ENCODE measurements at regions not wholly inside any gene's neighbourhood (a gene's known extent, or its start where the extent isn't known, plus 50 kb on each side); places are given as distances from the start of the nearest gene placed in this dataset.

DNA sequence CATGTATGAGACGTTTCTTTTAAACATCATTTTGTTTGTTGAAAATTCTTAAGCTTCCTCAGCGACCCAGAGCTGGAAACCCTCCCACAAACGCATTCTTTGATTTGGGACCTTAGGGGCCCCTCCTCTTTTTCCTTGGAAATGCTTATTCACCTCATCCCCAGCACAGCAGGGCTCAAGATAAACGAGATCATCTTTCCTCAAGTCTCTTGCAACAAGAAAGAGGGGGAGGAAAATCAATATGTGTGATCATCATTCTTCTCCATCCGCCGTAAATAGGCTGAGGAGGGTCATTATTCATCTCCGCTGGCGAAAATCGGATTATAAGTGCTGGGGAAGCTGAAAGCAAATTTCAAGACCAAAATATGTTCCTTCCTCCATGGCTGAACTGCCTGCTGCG is 1415.2 kb downstream of the AACS start:
- Mint-ChIP-seq H3K4me1 (ENCODE audit: low read depth) (no peaks in the 10 kb centered on the region), H3K9me3 (ENCODE audit: low read depth) (peaks cover 5% of the 10 kb centered on the region), H3K4me3 (no peak overlapping the region), H3K27me3 (no peaks in the 10 kb centered on the region), H3K36me3 (no peaks in the 10 kb centered on the region), H3K27ac (no peak overlapping the region)

DNA sequence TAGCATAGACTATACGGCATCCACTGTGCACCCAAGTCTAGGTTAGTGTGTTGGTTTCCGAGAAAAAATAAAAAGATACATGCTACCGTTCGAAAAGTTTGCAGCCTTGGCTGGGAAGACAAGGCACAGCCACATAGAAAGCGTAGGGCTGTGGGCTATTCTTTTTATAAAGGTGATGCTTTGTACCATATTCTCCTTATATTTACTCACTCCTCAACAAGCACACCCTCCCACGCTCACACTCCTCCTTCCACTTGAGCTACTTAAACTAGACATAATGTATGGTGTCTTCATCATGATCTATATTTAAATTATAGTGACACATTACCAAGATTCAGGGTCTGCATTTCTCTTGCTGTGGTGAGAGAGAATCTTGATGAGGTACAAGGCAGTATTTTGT is 1416.5 kb downstream of the AACS start:
- Mint-ChIP-seq H3K9me3 (ENCODE audit: low read depth) (peaks cover 4% of the 10 kb centered on the region), H3K4me1 (ENCODE audit: low read depth) (no peaks in the 10 kb centered on the region), H3K36me3 (no peaks in the 10 kb centered on the region), H3K27ac (no peak overlapping the region), H3K27me3 (no peaks in the 10 kb centered on the region), H3K4me3 (no peak overlapping the region)

- Mint-ChIP-seq H3K4me3 (no peak overlapping the region), H3K4me1 (ENCODE audit: low read depth) (no peaks in the 10 kb centered on the region), H3K27ac (no peak overlapping the region), H3K36me3 (no peaks in the 10 kb centered on the region), H3K9me3 (ENCODE audit: low read depth) (no peaks in the 10 kb centered on the region), H3K27me3 (no peaks in the 10 kb centered on the region)
Measured at GRCh38 chr12:126482238-126482889, 1417.1 kb downstream of the AACS start.

DNA sequence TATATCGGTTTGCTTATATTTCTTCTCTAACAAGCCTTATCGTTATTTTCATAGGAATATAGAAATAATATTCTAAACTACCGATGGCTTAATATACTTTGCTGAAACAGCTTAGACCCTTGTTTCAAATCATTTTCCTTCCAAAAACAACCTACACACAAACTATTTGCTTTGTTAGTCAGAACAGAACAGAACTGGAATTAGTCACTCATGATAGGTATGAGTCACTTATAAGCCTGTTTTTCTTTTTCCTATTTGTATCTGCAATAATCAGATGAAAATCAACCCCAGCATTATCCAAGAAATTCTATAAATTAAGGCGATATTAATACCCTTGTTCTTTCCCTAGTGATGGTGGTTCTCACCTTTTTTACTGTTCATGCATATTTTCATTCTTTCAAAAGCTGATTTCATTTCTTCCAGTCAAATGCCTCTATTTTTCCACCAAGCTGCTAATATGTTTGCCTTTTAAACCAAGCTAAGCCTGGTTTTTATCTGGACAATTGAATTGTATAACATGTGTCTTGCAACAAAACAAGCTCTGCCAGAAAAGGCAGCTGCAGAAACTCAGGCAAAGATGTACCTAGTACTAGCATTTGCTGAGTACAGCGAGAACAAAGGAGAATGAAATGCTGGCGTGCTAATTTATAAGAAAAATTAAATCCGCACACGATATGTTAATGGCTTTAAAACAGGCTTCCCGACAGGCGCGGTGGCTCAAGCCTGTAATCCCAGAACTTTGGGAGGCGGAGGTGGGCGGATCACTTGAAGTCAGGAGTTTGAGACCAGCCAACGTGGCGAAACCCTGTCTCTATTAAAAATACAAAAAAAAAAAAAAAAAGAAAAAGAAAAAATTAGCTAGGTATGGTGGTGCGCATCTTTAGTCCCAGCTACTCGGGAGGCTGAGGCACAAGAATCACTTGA is 1418.2 kb downstream of the AACS start:
- no peak overlapping the region for H3K4me3 Mint-ChIP-seq
- H3K4me1 Mint-ChIP-seq (ENCODE audit: low read depth): no peaks in the 10 kb centered on the region
- no peaks in the 10 kb centered on the region for H3K36me3 Mint-ChIP-seq
- no peak overlapping the region for H3K27ac Mint-ChIP-seq
- no peaks in the 10 kb centered on the region for H3K9me3 Mint-ChIP-seq (ENCODE audit: low read depth)
- H3K27me3 Mint-ChIP-seq: no peaks in the 10 kb centered on the region

DNA sequence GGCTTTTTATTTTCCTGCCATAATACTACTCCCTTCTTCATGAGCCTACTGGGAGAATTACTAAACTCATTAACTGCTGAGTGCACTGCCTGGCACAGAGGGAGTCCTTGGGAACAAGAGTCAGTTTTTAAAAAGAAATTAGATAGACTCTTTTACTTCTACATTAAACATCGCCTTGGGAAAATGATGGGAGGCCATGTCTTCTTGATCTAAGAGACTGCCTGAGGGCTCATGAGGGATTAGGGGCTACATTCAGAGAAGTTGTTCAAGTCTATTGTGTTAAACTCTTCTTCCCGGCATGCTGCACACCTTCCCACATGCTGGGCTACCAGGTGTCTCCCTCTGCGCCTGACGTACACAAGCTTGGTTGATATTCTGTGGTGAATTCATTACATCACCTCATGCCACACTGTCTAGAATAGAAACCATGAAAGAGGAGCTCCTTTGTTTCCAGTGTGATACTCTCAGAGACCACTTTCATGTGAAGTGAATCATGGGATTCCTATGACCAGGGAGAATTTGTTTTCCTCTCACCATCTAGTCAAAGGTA is 1422.3 kb downstream of the AACS start:
- Mint-ChIP-seq H3K36me3 (no peaks in the 10 kb centered on the region), H3K27ac (no peak overlapping the region), H3K4me1 (ENCODE audit: low read depth) (no peaks in the 10 kb centered on the region), H3K4me3 (no peak overlapping the region), H3K9me3 (ENCODE audit: low read depth) (peaks cover 8% of the 10 kb centered on the region), H3K27me3 (no peaks in the 10 kb centered on the region)

DNA sequence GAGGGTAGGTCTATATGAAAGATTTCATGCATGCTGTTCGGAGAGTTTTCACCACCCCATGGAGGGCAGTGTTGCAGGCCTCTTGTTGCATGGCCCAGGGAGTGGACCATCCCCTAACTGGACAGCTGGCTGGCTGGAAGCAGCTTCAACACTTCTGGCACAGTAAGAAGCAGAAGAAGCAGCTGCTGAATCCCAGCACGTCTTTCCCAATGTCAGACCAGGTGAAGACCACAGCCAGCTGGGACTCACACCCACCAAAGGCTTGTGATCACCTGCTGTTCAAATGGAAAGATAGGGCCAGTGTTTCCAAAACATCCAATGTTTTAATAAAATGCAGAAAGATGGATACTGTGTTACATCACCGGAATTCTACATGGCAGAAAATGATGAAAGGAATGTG is 1423.6 kb downstream of the AACS start:
- Mint-ChIP-seq H3K9me3 (ENCODE audit: low read depth) (peaks cover 8% of the 10 kb centered on the region), H3K27me3 (no peaks in the 10 kb centered on the region), H3K36me3 (no peaks in the 10 kb centered on the region), H3K4me3 (no peak overlapping the region), H3K4me1 (ENCODE audit: low read depth) (no peaks in the 10 kb centered on the region), H3K27ac (no peak overlapping the region)

- Mint-ChIP-seq H3K36me3 (no peaks in the 10 kb centered on the region), H3K27me3 (no peaks in the 10 kb centered on the region), H3K4me1 (ENCODE audit: low read depth) (no peaks in the 10 kb centered on the region), H3K9me3 (ENCODE audit: low read depth) (peaks cover 8% of the 10 kb centered on the region), H3K4me3 (no peak overlapping the region), H3K27ac (no peak overlapping the region)
Measured at GRCh38 chr12:126492181-126492580, 1426.9 kb downstream of the AACS start.

DNA sequence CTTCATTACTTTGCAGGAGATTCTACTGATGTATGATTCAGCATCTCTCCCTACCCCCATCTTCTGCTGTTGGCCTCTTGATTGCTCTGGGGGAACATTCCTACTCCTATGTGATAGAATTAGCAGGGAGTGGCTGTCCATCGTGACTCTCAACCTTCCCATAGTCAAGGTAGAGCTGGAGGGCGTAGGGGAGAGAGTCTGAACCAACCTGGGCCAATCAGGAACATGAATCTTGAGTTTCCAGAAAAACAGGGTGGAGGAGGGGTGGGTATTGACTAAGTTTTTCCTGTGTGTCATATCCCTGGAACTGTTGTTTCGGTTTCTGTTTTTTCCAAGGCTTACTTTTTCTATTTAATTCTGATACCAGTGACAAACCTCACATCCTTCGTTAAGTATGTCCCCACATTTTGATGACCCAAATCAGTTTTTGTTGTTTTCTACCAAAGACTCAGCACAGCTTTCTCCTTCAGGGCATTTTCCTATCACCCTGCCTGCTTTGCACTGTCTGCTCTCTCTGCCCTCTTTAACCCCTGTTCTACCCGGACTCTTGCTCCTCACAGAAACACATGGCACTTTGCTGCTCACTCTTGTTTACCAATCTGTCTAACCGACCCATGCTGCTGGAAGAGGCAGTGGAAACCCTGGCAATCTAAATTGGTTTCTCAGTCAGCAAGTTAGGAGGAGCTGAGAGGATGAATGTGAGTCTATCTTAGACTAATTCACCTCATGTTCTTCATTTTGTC is 1428.3 kb downstream of the AACS start:
- H3K4me1 Mint-ChIP-seq (ENCODE audit: low read depth): no peaks in the 10 kb centered on the region
- H3K27me3 Mint-ChIP-seq: no peaks in the 10 kb centered on the region
- H3K9me3 Mint-ChIP-seq (ENCODE audit: low read depth): peaks cover 8% of the 10 kb centered on the region
- no peak overlapping the region for H3K27ac Mint-ChIP-seq
- H3K4me3 Mint-ChIP-seq: no peak overlapping the region
- H3K36me3 Mint-ChIP-seq: no peaks in the 10 kb centered on the region

- Mint-ChIP-seq H3K27me3 (no peaks in the 10 kb centered on the region), H3K36me3 (no peaks in the 10 kb centered on the region), H3K9me3 (ENCODE audit: low read depth) (peaks cover 5% of the 10 kb centered on the region), H3K27ac (no peak overlapping the region), H3K4me3 (no peak overlapping the region), H3K4me1 (ENCODE audit: low read depth) (no peaks in the 10 kb centered on the region)
Measured at GRCh38 chr12:126496201-126496600, 1431.0 kb downstream of the AACS start.

GRCh38 chr12:126506426-126507182 is 1441.4 kb downstream of the AACS start:
- Mint-ChIP-seq H3K9me3 (ENCODE audit: low read depth) (peaks cover 12% of the 10 kb centered on the region), H3K4me1 (ENCODE audit: low read depth) (no peaks in the 10 kb centered on the region), H3K36me3 (no peaks in the 10 kb centered on the region), H3K27ac (no peak overlapping the region), H3K27me3 (no peaks in the 10 kb centered on the region), H3K4me3 (no peak overlapping the region)

DNA sequence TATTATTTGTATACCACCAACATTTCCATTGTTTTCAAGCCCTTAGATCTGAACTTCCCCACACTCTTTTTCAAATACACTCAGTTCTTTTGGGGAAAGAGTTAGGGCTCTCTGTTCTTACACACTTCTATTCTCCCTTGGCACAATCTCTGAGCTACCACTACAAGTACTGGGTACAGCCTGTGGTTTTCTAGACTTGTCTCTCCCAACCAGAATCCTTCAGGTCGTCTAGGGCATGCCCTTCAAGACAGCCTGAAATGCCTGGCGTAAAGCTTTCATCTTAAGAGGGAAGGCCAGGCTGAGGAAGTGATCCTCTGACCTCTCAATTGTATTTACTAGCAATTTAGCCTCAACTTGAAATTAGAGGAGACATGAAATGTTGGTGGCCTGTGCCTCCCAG is 1442.0 kb downstream of the AACS start:
- H3K36me3 Mint-ChIP-seq: no peaks in the 10 kb centered on the region
- no peaks in the 10 kb centered on the region for H3K27me3 Mint-ChIP-seq
- no peak overlapping the region for H3K27ac Mint-ChIP-seq
- no peak overlapping the region for H3K4me3 Mint-ChIP-seq
- H3K4me1 Mint-ChIP-seq (ENCODE audit: low read depth): no peaks in the 10 kb centered on the region
- peaks cover 12% of the 10 kb centered on the region for H3K9me3 Mint-ChIP-seq (ENCODE audit: low read depth)

GRCh38 chr12:126509572-126509971 is 1444.3 kb downstream of the AACS start:
- Mint-ChIP-seq H3K27me3 (no peaks in the 10 kb centered on the region), H3K4me1 (ENCODE audit: low read depth) (no peaks in the 10 kb centered on the region)

DNA sequence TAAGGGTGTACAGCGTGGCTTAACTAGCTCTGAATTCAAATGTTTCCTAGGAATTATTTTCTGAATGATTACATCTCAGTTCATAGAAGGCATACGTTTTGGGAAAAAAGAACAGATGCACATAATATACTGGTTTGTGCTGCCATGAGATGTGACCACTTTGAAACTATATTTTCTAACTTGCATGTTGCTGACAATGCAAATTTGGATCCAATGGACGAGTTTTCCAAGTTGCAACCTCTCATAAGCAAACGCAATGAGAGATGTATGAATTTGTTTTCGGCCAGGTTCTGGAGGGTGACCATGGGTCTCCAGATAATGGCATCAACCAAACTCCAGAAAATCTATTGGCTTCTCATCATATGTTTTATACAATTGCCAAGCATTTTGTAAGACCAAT is 1445.4 kb downstream of the AACS start:
- Mint-ChIP-seq H3K36me3 (no peaks in the 10 kb centered on the region), H3K4me3 (no peak overlapping the region), H3K27me3 (no peaks in the 10 kb centered on the region), H3K4me1 (ENCODE audit: low read depth) (no peaks in the 10 kb centered on the region), H3K27ac (no peak overlapping the region), H3K9me3 (ENCODE audit: low read depth) (peaks cover 11% of the 10 kb centered on the region)

More at GRCh38 chr12:126509572-126509971, 1444.3 kb downstream of the AACS start:
- no peak overlapping the region for H3K4me3 Mint-ChIP-seq
- no peak overlapping the region for H3K27ac Mint-ChIP-seq
- peaks cover 12% of the 10 kb centered on the region for H3K9me3 Mint-ChIP-seq (ENCODE audit: low read depth)
- no peaks in the 10 kb centered on the region for H3K36me3 Mint-ChIP-seq
